ENCODE measurements at regions not wholly inside any gene's neighbourhood (a gene's known extent, or its start where the extent isn't known, plus 50 kb on each side); places are given as distances from the start of the nearest gene placed in this dataset.

- TF ChIP-seq POLR2A (IDR thresholded peaks at IDR 0.05) (no peak), CTCF (IDR thresholded peaks at IDR 0.05) (no peak)
Observed at GRCh38 chr14:101248840-101249675, 312.2 kb upstream of the DIO3 start.

All from right lobe of liver (tissue), 4 donors.